Brain microvascular endothelial cell (primary cell): ENCODE measurements at regions not wholly inside any gene's neighbourhood (a gene's known extent, or its start where the extent isn't known, plus 50 kb on each side); places are given as distances from the start of the nearest gene placed in this dataset.

Source experiments
- DNase-seq: peaks from one replicate; pipeline ENCODE4 v3.0.0-alpha.2; 2020
- H3K27ac ChIP-seq: fragments of 250-450 bp; sonication (Bioruptor Pico); 2 replicates; pipeline ENCODE4 v1.5.1; 2020; ENCODE audit warnings: mild to moderate bottlenecking, moderate library complexity
- H3K27me3 ChIP-seq: fragments of 250-450 bp; sonication (Bioruptor Pico); replicated peaks from 2 replicates; pipeline ENCODE4 v1.5.1; 2020; ENCODE audit warnings: mild to moderate bottlenecking
- H3K36me3 ChIP-seq: fragments of 250-450 bp; sonication (Bioruptor Pico); replicated peaks from 2 replicates; pipeline ENCODE4 v1.5.1; 2020; ENCODE audit warnings: mild to moderate bottlenecking
- H3K4me3 ChIP-seq: 2 replicates; pipeline ENCODE4 v1.5.1; 2011; ENCODE audit warnings: low read depth, mild to moderate bottlenecking, control low read depth, low read length, moderate library complexity
- in situ Hi-C: cut with HindIII; loops from 2 replicates; pipeline ENCODE4 v1.10.0; 2017; ENCODE audit warnings: low sequenced_read_pairs, low pct_ligation_motif_present
- TF ChIP-seq, protein P1 (sequence below): IDR thresholded peaks from 2 replicates; pipeline ENCODE4 v1.5.1; 2011; ENCODE audit warnings: low read depth, mild to moderate bottlenecking, moderate library complexity, low read length, control low read depth, inconsistent platforms; ENCODE audit errors: missing control alignments

DNA sequence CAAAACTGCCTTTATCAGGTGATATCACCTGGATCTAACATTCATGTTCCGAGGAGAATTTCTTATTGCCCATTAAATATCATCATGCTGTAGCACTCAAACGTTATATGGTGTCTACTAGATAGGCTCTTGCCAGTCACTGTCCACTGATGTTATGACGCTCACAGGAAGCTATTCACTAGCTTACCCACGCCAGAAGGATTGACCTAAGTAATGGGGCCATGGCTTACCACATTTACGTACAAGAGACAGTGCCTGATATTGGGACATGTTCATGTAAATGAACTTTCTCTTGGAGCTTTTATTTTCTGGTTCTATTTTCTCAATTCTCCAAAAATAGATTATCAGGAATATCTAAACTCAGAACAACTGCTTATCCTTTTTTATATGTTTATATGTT lies 91.7 kb upstream of the NAALADL2 start:
- Histone ChIP-seq H3K36me3 (no peaks in the 10 kb centered on the region), H3K4me3 (no peak overlapping the region), H3K27me3 (no peaks in the 10 kb centered on the region), H3K27ac (peak overlapping the region; percentile 91)
- in situ Hi-C loops: no loop called here
- TF ChIP-seq, protein P1, sequence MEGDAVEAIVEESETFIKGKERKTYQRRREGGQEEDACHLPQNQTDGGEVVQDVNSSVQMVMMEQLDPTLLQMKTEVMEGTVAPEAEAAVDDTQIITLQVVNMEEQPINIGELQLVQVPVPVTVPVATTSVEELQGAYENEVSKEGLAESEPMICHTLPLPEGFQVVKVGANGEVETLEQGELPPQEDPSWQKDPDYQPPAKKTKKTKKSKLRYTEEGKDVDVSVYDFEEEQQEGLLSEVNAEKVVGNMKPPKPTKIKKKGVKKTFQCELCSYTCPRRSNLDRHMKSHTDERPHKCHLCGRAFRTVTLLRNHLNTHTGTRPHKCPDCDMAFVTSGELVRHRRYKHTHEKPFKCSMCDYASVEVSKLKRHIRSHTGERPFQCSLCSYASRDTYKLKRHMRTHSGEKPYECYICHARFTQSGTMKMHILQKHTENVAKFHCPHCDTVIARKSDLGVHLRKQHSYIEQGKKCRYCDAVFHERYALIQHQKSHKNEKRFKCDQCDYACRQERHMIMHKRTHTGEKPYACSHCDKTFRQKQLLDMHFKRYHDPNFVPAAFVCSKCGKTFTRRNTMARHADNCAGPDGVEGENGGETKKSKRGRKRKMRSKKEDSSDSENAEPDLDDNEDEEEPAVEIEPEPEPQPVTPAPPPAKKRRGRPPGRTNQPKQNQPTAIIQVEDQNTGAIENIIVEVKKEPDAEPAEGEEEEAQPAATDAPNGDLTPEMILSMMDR: no peak
- peak; percentile 90 for DNase-seq

DNA sequence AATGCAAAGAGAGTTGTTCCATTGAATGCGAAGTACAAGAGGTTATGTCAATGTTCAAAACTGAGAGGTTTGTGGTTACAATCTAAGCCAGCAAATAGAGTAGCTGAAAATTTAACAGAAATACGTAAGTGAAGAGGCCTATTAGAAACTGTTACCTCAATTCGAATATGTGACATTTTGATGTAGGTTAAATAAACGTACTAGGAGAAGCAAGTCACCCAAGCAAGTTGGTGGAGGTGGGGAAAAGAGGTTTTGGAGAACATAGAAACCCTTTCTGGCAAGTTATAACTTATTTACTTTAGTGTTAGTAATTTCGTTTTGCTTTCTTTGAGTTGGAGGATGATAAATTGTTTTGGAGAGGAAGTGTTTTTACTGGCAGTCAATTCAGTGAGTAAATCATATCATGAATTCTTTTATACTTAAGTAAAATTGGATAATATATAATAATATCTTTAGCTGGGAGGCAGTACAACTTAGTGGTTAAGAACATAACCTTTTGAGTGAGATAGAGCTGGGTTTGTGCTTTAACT lies 91.2 kb upstream of the NAALADL2 start:
- no peak overlapping the region for H3K4me3 ChIP-seq
- peak overlapping the region; percentile 91 for H3K27ac ChIP-seq
- TF ChIP-seq, protein P1: no peak
- H3K36me3 ChIP-seq: no peaks in the 10 kb centered on the region
- in situ Hi-C loops: no loop called here
- H3K27me3 ChIP-seq: no peaks in the 10 kb centered on the region
- peak; percentile 88 for DNase-seq

DNA sequence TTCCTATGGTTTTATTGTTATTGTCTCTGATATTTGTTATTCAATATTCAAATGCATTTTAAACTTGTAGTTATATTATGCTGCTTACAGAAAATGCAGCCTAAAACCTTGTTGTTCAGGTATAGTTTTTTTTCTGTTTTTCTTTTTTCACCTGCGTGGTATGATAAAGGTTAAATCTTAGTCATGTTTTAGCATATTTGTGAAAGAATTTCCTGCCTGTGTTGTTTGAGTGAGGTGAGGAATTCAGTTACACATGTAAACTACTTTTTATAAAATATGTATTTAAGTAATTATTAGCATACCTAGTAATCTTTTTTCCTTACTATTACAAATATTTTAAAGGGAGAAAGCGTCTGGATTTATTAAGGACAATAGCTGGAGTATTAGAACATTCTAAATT lies 90.0 kb upstream of the NAALADL2 start:
- TF ChIP-seq, protein P1: no peak
- in situ Hi-C loops: no loop called here
- DNase-seq: no peak

DNA sequence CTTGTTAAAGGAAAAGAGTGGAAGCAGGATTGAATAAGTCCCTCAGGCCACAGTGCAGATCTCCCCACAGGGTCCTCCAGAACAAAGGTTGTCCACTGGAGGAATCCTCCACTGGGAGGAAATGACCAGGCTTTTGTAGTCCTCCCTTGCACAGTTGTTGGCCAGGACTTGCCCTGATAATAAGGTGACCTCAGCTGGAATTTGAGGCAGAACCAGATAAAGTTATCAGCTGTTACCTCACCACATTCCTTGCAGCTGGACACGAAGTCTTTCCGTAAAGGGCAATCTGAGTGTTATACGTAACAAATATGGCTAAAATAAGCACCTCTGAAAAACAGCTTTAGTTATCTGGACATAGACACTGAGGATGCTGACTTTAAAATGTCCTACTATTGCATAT lies 83.5 kb upstream of the NAALADL2 start:
- in situ Hi-C loops: no loop called here
- Histone ChIP-seq H3K4me3 (no peak overlapping the region), H3K36me3 (no peaks in the 10 kb centered on the region), H3K27ac (peak overlapping the region; percentile 90), H3K27me3 (no peaks in the 10 kb centered on the region)
- TF ChIP-seq, protein P1: no peak
- peak; percentile 95 for DNase-seq

More for the DNA sequence above, 90.0 kb upstream of the NAALADL2 start:
- Histone ChIP-seq H3K4me3 (no peak overlapping the region), H3K36me3 (no peaks in the 10 kb centered on the region), H3K27me3 (no peaks in the 10 kb centered on the region), H3K27ac (peak overlapping the region; percentile 91)

DNA sequence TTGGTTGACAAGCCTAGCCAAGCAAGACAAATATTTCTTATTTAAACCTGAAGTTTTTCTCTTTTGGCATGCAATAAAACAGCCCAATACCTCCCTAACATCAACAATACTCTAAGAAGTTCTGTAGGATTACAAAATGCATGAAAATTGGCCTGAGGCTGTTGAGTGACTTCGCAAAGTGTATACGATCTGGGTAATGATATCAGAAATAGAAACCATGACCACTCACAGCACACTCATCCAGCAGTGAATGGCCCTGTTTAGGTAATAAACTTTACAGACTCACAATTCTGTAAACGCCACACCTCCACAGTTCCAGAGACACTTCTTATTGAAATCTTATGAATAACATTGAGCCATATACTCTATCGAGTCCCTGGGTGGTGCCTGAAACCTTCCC lies 83.0 kb upstream of the NAALADL2 start:
- in situ Hi-C loops: no loop called here
- TF ChIP-seq, protein P1: no peak
- H3K27ac ChIP-seq: peak overlapping the region; percentile 90
- no peak overlapping the region for H3K4me3 ChIP-seq
- no peaks in the 10 kb centered on the region for H3K27me3 ChIP-seq
- peak; percentile 26 for DNase-seq
- H3K36me3 ChIP-seq: no peaks in the 10 kb centered on the region

DNA sequence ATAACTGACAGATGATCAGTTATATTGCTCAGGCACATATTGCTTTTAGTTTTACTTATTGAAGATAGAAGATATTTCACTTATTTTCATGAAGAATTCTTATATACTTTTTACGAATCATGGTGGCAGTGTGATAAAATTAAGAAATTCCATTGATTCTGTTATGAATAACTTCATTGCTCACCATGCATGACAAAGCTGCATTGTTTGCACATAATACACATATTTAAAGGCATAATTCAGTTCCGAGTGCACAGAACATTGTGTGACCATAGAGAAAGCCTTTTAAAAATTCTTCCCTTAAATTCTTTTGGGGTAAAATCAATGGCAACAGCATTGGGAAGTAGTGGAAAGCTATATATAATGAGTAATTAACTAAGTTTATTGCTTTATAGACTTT lies 82.5 kb upstream of the NAALADL2 start:
- Histone ChIP-seq H3K27me3 (no peaks in the 10 kb centered on the region), H3K36me3 (no peaks in the 10 kb centered on the region), H3K27ac (peak overlapping the region; percentile 90), H3K4me3 (no peak overlapping the region)
- in situ Hi-C loops: no loop called here
- DNase-seq: no peak
- TF ChIP-seq, protein P1: no peak
